DND-41 (cell line): ENCODE measurements at regions not wholly inside any gene's neighbourhood (a gene's known extent, or its start where the extent isn't known, plus 50 kb on each side); places are given as distances from the start of the nearest gene placed in this dataset.

ENCODE experiments used
- ATAC-seq: fragments of 200-7000 bp; cut with Tn5 transposase; 3 replicates; pipeline ENCODE4 v1.9.1; 2021; ENCODE audit warnings: low read depth; ENCODE audit not compliant: insufficient read depth
- DNase-seq: peaks from one replicate; pipeline ENCODE4 v3.0.0-alpha.2; 2020
- H2AFZ ChIP-seq: 2 replicates; pipeline ENCODE4 v1.6.0; 2012; ENCODE audit warnings: low read depth, low read length
- H3K27ac ChIP-seq: 2 replicates; pipeline ENCODE4 v1.5.1; 2012; ENCODE audit warnings: low read length, inconsistent platforms
- H3K27me3 ChIP-seq: fragments of 200-600 bp; sonication (generic); 2 replicates; pipeline ENCODE4 v1.6.0; 2012; ENCODE audit warnings: low read length, mild to moderate bottlenecking, inconsistent platforms; ENCODE audit not compliant: insufficient read depth, poor library complexity
- H3K36me3 ChIP-seq: 2 replicates; pipeline ENCODE4 v1.5.1; 2012; ENCODE audit warnings: low read length, inconsistent platforms; ENCODE audit not compliant: insufficient read depth
- H3K4me1 ChIP-seq: 2 replicates; pipeline ENCODE4 v1.5.1; 2012; ENCODE audit warnings: mild to moderate bottlenecking, low read length; ENCODE audit not compliant: insufficient read depth
- H3K4me2 ChIP-seq: 2 replicates; pipeline ENCODE4 v1.6.0; 2012; ENCODE audit warnings: mild to moderate bottlenecking, moderate library complexity, low read length, inconsistent platforms; ENCODE audit not compliant: insufficient read depth
- H3K4me3 ChIP-seq, 2 experiments: fragments of 200-600 bp in 1 of 2; shearing (Covaris generic) in 1 of 2; 2 replicates each; pipeline ENCODE4 v1.5.1; 2012 to 2016; ENCODE audit warnings: inconsistent platforms in 2 of 2, low read length in 2 of 2, mild to moderate bottlenecking in 2 of 2, low read depth in 1 of 2, moderate library complexity in 1 of 2
- H3K79me2 ChIP-seq: 2 replicates; pipeline ENCODE4 v1.6.0; 2012; ENCODE audit warnings: low read length, inconsistent platforms; ENCODE audit not compliant: insufficient read depth
- H3K9ac ChIP-seq: 2 replicates; pipeline ENCODE4 v1.6.0; 2012; ENCODE audit warnings: low read depth, mild to moderate bottlenecking, inconsistent platforms, low read length, moderate library complexity
- H3K9me3 ChIP-seq: 2 replicates; pipeline ENCODE4 v1.5.1; 2012; ENCODE audit warnings: low read length, moderate library complexity, mild to moderate bottlenecking, inconsistent platforms; ENCODE audit not compliant: insufficient read depth, severe bottlenecking
- H4K20me1 ChIP-seq: 2 replicates; pipeline ENCODE4 v1.6.0; 2012; ENCODE audit warnings: low read length; ENCODE audit not compliant: insufficient read depth
- CTCF ChIP-seq: IDR thresholded peaks from 2 replicates; pipeline ENCODE4 v1.5.1; 2012; ENCODE audit warnings: borderline replicate concordance, low read length, moderate library complexity, mild to moderate bottlenecking; ENCODE audit not compliant: poor library complexity, severe bottlenecking; ENCODE audit errors: extremely low read depth
- EZH2 ChIP-seq: IDR thresholded peaks from 3 replicates; pipeline ENCODE4 v1.6.1; 2012; ENCODE audit warnings: borderline replicate concordance, low read depth, mild to moderate bottlenecking, moderate library complexity, low read length, inconsistent platforms; ENCODE audit not compliant: severe bottlenecking

DNA sequence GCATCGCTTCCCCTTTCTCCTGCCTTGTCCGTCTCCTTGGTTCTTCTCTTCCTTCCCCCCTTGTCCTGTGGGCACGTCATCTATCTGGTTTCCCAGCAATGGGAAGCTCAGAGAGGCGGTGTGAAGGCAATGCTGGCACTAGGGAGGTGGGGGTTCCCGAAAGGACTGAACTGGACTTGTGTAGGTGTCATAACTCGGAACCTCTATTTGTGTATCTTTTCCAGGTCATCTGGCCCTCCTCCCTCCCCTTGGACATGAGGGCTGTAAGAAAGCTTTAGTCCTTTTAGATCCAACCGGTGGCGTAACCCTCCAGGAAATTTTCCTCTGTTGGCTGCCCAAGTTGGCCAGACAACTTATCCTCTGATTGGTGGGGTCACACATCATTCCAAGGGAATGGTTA, 231.5 kb upstream of the TLE3 start:
- no peaks in the 10 kb centered on the region for H3K36me3 ChIP-seq

DNA sequence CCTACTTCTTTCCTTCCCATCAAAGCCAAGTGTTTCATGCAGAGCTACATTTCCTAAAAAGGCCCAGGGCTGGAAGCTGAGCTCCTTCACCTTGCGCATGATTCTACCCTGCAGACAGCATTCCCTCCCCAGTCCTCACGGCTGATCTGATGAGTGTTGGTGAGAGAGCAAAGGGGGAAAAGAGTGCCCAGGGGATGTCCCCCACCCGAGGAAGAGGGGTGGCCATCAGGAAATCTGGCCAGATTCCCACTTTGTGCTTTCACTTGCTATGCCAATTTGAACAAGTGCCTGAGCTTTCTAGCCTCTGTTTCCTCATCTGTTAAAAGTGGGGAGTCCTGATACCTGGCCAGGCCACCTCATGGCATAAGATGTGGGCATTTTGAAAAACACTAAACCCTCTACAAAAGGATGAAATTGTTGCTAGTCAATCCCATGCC, 231.0 kb upstream of the TLE3 start:
- Histone ChIP-seq H3K9ac (no peak overlapping the region), H3K4me2 (no peak overlapping the region), H3K27ac (no peak overlapping the region), H4K20me1 (no peaks in the 10 kb centered on the region), H3K9me3 (no peaks in the 10 kb centered on the region), H3K79me2 (no peaks in the 10 kb centered on the region), H3K4me1 (peaks cover 3% of the 10 kb centered on the region), H3K27me3 (no peaks in the 10 kb centered on the region), H2AFZ (no peak overlapping the region), H3K36me3 (no peaks in the 10 kb centered on the region), H3K4me3 (no peak overlapping the region)
- no peak for TF ChIP-seq CTCF
- TF ChIP-seq EZH2 = no peak
- ATAC-seq (no peak), DNase-seq (no peak)

More for the DNA sequence above, 231.5 kb upstream of the TLE3 start:
- DNase-seq = no peak
- H3K4me3 ChIP-seq = no peak overlapping the region
- no peak overlapping the region for H3K27ac ChIP-seq
- TF ChIP-seq EZH2 (no peak), CTCF (no peak)
- H3K4me1 ChIP-seq = peaks cover 3% of the 10 kb centered on the region
- H3K9me3 ChIP-seq = no peaks in the 10 kb centered on the region
- no peaks in the 10 kb centered on the region for H4K20me1 ChIP-seq
- no peak overlapping the region for H3K4me2 ChIP-seq
- ATAC-seq = no peak
- no peaks in the 10 kb centered on the region for H3K27me3 ChIP-seq
- no peak overlapping the region for H2AFZ ChIP-seq
- no peak overlapping the region for H3K9ac ChIP-seq
- H3K79me2 ChIP-seq = no peaks in the 10 kb centered on the region

- no peaks in the 10 kb centered on the region for H3K9me3 ChIP-seq
- no peak overlapping the region for H3K9ac ChIP-seq
- no peak overlapping the region for H3K4me3 ChIP-seq
- TF ChIP-seq CTCF (no peak), EZH2 (no peak)
- H3K4me2 ChIP-seq = no peak overlapping the region
- ATAC-seq (peak; percentile 82), DNase-seq (peak; percentile 33)
- no peak overlapping the region for H3K27ac ChIP-seq
- H3K79me2 ChIP-seq = no peaks in the 10 kb centered on the region
- no peaks in the 10 kb centered on the region for H3K36me3 ChIP-seq
- H2AFZ ChIP-seq = no peak overlapping the region
- H3K27me3 ChIP-seq = no peaks in the 10 kb centered on the region
- H3K4me1 ChIP-seq = peaks cover 3% of the 10 kb centered on the region
- H4K20me1 ChIP-seq = no peaks in the 10 kb centered on the region
Measured at GRCh38 chr15:70327856-70328678, 230.3 kb upstream of the TLE3 start.

- Histone ChIP-seq H3K9ac (no peak overlapping the region), H3K4me1 (peaks cover 3% of the 10 kb centered on the region), H3K4me3 (no peak overlapping the region), H3K27ac (no peak overlapping the region), H3K9me3 (no peaks in the 10 kb centered on the region), H2AFZ (no peak overlapping the region), H3K4me2 (no peak overlapping the region), H3K27me3 (no peaks in the 10 kb centered on the region), H3K36me3 (no peaks in the 10 kb centered on the region), H4K20me1 (no peaks in the 10 kb centered on the region), H3K79me2 (no peaks in the 10 kb centered on the region)
- TF ChIP-seq EZH2 (no peak), CTCF (no peak)
- DNase-seq (no peak), ATAC-seq (0 out of 3 replicates have a peak, but pooled peaks have one; percentile 24)
Measured at GRCh38 chr15:70327328-70327855, 229.7 kb upstream of the TLE3 start.
